SK-MEL-5 (cell line): ENCODE measurements at regions not wholly inside any gene's neighbourhood (a gene's known extent, or its start where the extent isn't known, plus 50 kb on each side); places are given as distances from the start of the nearest gene placed in this dataset.
"Not testable (repeated sequence)": the region's sequence is repeated elsewhere in the genome, so short reads cannot be mapped to it uniquely, and the experiment has no call there.

Experiments
- DNase-seq: peaks from one replicate; pipeline ENCODE4 v3.0.0-alpha.2; 2016; ENCODE audit warnings: low read depth, low spot score
- in situ Hi-C: cut with HindIII; loops from 2 replicates; pipeline ENCODE4 v1.10.0; 2016; ENCODE audit warnings: low sequenced_read_pairs, high pct_unique_total_duplicates, low pct_unique_long_range_greater_than_20kb

- DNase-seq: peak; percentile 74
- in situ Hi-C loops: no loop called here
Observed at GRCh38 chr7:104956753-104957450, 57.1 kb upstream of the KMT2E start.

DNA sequence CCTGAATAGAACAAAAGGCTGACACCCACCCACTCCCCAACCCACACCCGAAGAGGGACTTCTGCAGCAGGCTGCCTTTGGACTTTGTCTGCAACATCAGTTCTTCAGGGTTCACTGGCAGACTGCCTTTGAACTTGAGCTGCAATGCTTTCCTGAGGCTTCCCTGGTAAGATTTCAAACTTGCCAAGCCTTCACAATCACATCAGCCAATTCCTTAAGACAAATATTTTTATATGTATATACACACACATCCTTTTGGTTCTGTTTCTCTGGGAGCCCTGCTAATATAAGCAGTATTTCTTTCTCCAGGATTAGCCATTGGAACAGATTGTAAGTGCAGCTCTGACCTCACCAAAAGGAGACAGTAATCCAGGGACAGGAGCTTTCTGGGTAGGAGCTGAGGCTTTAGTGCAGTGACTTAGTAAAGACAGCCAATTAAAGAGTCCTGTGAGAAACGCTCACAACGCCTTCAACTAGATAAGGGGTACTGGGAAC is 55.6 kb upstream of the KMT2E start:
- in situ Hi-C loops: no loop called here
- DNase-seq: no peak

DNA sequence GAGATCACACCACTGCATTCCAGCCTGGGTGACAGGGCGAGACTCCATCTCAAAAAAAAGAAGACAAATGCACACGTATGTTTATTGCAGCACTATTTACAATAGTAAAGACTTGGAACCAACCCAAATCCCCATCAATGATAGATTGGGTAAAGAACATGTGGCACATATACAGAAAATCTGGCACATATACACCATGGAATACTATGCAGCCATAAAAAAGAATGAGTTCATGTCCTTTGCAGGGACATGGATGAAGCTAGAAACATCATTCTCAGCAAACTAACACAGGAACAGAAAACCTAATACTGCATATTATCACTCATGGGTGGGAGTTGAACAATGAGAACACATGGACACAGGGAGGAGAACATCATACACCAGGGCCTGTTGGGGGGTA is 54.5 kb upstream of the KMT2E start:
- in situ Hi-C loops, DNase-seq: not testable (repeated sequence)

- DNase-seq: peak; percentile 88
- in situ Hi-C loops: no loop called here
Observed at GRCh38 chr7:104960741-104961448, 53.1 kb upstream of the KMT2E start.

GRCh38 chr7:104961821-104962220 is 52.2 kb upstream of the KMT2E start:
- in situ Hi-C loops: no loop called here
- no peak for DNase-seq

GRCh38 chr7:104962781-104963180 is 51.2 kb upstream of the KMT2E start:
- in situ Hi-C loops: no loop called here
- no peak for DNase-seq

GRCh38 chr7:104963378-104963990 is 50.5 kb upstream of the KMT2E start:
- in situ Hi-C loops: no loop called here

DNA sequence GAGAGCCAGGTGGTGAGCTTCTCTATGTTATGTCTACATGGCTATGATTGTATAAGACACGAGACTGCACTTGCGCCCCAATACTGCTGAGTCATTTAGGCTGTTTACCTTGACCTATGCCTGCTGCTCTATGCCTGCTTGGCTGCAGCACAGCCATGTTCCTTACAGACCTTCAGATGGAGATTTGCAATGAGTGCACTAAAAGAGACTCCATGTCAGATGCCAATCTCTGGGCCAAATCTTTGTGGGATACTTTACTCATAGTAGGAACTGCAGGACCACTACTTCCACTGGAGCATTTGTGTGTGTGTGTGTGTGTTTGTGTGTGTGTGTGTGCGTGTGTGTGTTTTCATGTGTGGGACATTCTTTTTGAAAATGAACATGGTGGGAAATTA is 50.0 kb upstream of the KMT2E start:
- in situ Hi-C loops: no loop called here
- no peak for DNase-seq

More at GRCh38 chr7:104963378-104963990, 50.5 kb upstream of the KMT2E start:
- no peak for DNase-seq
